HG03039 (cell line): ENCODE measurements at regions not wholly inside any gene's neighbourhood (a gene's known extent, or its start where the extent isn't known, plus 50 kb on each side); places are given as distances from the start of the nearest gene placed in this dataset.
"Not testable (repeated sequence)": the region's sequence is repeated elsewhere in the genome, so short reads cannot be mapped to it uniquely, and the experiment has no call there.

ENCODE experiments used
- ATAC-seq: cut with Tn5 transposase; IDR thresholded peaks from one replicate; pipeline ENCODE4 v1.9.1; 2021; ENCODE audit warnings: mild to moderate bottlenecking, moderate library complexity; ENCODE audit not compliant: unreplicated experiment

DNA sequence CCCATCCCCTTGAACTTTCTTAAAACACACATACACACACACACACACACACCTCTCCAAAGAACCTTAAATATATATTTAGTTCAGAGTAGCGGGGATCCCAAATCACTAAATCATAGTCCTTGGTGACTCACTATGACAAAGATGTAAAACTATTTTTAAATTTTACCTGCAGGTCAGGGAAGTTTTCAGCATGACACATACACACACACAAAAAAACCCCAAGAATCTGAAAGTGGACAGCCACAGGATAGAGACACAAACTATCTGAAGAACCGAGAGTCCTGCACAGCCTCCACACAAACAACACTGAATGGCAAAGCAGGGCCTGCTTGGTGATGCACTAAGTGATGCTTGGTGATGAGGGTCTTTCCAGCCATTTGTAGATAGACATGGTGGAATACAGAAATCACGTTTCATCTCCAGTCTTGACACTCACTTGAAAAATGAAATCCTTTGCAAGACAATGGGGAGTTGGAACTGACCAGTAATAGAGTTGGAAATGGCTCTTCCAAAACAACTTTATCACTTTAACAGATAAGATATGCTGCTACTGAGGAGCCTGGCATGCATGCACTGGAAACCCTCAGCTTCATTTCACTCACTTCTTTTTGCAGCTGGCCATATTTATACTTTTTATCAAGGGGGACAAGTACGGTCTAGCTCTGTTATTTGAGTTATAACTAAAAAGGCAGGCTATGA, 307.3 kb downstream of the RAPGEF2 start:
- no peak for ATAC-seq

DNA sequence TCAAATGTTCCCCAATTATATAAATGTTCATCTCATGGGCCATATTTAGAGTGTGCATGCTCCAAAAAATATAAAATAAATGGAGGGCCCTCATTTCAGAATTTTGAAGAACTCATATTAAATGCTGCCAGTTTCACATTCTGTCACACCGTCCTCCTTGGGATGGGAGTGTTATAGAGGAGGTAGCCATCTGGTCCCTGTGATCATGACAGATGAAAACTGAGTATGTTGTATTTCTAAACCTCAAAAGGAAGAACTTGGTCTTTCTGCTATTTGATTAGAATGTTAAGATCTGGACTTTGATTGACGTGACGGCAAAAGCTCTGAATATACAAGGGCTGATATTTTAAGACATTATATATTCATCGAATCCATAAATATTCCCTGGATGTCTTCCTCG, 308.0 kb downstream of the RAPGEF2 start:
- no peak for ATAC-seq

DNA sequence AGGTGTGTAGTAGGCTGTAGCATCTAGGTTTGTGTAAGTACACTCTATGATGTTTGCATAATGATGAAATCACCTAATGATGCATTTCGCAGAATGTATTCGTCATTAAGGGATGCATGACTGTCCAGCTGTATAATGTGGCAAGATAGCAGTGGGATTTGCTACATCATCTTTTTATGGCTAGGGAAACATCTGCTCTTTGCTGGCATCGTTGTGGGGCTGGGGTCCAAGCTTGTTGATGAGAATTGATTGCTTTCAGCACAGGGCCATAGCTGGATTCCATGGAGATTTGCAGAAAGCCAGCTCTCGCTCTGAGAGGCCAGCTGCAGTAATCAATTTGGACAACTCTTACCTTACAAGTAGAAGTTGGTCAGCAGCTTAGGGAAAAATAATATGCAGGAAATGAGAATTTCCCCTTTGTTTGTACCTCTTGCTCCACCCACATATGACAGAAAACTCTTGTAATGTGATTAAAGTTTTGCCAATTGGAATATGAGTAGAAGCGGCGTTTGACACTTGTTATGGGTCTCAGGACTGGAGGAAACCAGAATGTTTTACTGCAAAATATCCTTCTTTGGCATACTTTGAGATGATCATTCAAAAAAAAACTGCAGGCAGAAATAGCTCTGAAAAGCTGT, 310.5 kb downstream of the RAPGEF2 start:
- ATAC-seq = no peak

DNA sequence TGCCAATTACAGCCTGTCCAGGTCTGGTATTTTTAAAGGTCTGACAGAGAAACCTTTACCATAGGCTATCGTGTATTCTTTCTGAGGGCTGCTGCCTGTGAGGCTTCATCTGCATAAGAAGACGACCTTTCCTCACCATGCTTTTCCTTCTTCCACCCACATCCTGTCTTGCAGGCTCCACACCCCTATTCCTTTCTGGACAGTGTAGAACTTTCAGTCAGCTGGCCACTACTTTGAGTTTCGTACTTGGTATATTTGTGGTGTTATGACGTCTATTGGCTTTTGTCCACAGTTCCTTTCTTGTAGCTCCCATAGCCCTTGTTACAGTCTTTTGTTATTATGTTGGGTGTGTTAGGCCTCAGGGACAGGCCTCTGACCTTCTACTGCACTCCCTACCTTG, 311.4 kb downstream of the RAPGEF2 start:
- no peak for ATAC-seq

DNA sequence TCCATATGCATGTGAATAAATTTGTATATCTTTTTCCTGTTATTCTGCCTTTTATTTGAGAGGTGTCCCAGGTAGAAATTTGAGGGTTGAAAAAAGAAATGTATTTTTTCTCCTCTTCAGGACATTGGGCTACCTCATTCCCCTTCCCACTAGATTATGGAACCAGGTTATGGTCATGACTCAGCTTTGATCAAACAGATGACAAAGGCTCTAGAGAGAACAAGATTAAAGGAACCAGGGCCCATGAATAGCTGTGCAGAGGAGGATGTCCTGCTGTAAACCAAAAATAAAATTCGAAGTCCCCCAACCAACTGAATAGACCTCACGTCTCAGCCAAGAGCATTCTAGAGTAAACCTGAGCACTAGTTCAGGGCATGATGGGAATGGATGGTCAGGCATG, 313.2 kb downstream of the RAPGEF2 start:
- ATAC-seq = no peak

DNA sequence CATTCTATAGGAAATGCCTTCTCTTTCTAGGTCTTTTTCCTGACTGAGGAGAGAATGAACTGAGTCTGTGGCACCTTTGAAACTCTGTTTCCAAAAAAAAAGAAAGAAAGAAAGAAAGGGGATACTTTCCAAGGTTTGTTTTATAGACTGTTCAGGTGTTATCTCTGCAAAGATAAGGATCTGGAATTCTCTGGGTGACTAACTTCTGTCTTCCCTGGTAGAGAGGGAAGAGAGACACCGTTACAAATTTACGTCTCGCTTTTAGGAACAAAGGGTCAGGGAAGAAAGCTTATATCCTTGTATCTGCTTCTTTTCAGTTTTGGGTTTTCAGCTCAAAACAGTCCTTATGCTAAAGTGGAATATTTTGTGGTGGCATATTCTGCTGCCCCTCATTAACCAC, 314.1 kb downstream of the RAPGEF2 start:
- ATAC-seq = no peak

DNA sequence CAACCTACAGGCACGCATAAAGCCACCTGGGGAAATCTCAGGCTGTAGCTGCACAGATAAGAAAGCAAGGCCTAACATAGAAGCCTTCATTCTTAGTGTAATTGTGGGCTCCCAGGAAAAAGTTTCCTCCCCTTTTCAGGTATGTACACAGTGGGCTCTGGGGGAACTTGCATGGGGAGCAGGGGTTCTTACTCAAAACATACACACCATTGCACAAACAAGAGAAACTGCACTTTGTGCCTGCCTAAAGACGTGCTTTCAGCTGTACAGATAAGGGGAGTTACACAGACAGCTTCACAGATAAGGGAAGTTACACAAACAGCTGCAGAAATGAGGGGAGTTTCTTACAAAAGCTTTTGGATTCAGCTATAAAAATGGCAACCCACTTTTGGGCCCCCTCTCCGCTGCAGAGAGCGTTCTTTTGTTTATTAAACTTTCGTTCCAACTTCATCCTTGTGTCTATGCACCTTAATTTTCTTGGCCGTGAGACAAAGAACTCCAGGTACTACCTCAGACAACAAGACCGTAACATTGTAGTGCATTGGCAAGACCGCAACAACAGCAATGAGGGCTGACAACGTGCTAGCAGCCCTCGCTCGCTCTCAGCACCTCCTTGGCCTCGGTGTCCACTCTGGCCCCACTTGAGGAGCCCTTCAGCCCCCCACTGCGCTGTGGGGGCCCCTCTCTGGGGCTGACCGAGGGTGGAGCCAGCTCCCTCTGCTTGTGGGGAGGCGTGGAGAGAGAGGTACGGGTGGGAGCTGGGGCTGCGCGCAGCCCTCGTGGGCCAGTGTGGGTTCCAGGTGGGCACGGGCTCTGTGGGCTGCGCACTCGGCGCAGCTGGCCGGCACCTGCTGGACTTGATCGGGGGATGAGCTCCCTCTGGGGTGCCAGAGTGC, 317.5 kb downstream of the RAPGEF2 start:
- no peak for ATAC-seq

DNA sequence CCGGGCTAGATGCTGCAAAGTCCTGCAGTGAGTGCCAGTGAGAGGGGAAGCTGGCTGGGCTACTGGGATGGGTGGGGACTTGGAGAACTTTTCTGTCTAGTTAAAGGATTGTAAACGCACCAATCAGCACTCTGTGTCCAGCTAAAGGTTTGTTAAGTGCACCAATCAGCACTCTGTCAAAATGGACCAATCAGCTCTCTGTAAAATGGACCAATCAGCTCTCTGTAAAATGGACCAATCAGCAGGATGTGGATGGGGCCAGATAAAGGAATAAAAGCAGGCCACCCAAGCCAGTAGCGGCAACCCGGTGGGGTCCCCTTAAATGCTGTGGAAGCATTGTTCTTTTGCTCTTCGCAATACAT, 318.2 kb downstream of the RAPGEF2 start:
- ATAC-seq = not testable (repeated sequence)

DNA sequence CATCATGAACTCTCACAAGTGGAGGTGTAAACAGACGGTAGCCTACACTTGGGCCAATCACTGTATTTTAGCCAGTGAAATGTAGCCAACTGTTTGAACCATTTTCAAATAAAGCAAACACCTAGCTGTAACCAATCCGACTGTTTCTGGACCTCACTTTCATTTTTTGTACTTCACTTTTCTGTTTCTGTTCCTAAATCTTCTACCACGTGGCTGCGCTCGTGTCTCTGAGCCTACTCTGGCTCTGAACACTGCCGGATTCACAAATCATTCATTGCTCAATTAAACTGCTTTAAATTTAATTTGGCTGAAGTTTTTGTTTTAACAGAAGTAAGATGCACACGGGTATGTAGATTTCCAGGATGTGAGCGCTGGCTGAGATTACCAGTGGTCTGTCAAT, 319.1 kb downstream of the RAPGEF2 start:
- ATAC-seq = no peak

DNA sequence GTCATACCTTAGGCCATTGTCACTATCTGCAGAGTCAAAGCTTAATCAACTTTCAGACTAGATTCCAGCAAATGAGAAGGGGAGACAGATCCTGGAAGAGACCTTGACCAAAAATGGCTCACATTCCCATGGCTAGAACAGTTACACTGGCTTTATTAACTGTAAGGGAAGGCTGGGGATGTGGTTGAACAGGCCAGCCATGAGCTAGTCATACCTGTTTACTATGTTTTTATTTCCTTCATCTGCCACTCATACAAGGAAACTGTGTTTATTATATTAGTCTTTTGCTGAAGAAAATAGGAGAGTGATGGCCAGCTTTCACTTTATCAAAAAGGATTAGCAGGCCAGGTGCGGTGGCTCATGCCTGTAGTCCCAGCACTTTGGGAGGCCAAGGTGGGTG, 319.7 kb downstream of the RAPGEF2 start:
- no peak for ATAC-seq

DNA sequence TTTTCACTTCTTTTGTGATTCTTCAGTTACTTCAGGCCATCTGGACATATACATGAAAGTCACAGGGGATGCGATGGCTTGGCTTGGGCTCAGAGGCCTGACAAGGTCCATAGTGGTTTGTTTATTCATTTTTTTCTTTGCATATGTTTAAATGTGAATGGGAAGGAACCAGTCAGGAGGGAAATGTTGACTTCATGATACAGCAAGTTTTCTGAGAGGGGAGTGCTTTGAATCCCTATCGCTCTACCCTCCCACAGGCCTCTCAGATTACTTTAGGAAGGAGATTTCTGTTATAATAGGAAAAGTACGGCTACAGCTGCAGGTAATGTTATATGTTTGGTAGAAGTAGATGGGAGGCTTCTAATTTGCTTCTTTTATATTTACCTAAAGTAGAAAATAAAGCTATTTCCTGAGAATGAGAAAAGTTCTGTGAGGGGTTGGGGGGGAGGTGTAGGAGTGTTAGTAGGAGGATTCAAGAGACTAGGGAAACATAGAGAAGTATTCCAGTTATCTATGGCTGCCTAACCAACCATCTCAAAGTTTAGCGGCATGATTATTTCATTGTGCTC, 322.9 kb downstream of the RAPGEF2 start:
- no peak for ATAC-seq

DNA sequence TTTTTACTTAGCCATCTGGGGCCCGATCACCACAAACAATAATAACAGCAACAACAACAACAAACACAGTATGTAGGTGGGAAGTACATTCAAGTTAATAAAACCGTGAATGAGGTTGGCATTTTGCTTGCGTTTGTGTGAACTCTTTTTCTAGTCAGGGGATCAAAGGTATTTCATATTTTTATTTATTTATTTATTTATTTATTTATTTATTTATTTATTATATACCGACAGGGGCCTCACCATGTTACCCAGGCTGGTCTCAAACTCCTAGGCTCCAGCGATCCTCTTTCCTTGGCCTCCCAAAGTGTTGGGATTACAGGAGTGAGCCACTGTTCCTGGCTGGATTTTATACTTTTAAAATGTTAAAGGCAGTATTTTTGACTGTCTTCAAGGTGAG, 325.4 kb downstream of the RAPGEF2 start:
- no peak for ATAC-seq

DNA sequence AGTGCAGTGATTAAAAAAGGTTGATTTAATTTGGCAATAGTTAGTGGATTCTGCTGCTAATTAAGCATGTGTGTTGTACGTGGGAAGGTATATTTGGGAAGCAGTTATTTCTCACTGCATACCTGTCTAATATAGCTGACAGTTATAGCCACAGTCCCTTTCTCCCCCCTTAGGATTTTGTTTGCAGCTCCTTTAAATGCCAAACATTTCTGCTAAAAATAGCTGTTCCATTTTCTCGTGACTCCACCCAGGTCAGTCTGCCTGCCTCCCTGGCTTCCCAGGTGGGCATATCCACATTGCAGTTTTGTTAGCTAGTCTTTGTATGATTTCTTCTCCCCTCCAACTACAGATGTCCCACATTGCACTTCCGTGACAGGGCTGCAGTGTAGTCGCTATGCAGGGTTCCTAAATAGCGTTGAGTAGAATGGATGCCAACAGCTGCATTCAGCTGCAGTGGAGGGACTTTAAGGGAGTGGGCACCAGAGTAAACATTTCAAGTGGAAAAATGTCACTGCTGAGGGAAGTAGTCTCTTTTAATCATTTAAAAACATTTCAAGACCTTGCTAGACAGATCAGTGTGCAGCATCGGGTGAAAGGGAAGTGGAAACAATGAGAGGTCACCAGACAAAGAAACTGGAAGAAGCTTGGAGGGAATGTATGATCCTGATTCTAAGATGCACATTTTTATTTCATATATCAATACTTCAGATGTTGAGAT, 326.3 kb downstream of the RAPGEF2 start:
- ATAC-seq = no peak

DNA sequence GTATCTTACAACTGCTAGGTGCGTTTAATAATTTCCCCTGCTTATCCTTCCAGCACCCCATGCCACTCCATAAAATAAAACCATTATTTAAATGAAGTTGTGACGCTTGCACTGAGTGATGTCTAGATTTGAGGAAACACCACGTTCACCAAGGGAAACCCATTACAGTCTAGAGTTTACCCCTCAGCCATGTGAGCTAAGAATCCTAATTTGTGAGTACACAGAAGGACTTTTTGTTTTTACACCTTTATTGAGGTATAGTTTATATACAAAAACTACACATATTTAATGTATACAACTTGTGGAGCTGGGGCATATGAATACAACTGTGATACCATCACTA, 326.8 kb downstream of the RAPGEF2 start:
- no peak for ATAC-seq

DNA sequence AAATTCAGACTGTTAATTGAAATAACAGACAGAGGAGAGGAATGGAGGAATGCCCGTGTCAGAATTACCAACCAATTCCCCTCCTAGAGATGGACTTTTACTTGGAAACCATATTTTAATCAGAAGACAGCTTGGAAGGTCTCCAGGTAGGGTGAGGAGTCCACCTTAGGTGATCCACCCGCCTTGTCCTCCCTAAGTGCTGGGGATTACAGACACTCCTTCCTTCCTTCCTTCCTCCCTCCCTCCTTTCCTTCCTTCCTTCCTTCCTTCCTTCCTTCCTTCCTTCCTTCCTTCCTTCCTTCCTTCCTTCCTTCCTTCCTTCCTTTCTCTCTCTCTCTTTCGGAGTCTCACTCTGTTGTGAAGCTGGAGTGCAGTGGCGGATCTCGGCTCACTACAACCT, 328.0 kb downstream of the RAPGEF2 start:
- no peak for ATAC-seq

DNA sequence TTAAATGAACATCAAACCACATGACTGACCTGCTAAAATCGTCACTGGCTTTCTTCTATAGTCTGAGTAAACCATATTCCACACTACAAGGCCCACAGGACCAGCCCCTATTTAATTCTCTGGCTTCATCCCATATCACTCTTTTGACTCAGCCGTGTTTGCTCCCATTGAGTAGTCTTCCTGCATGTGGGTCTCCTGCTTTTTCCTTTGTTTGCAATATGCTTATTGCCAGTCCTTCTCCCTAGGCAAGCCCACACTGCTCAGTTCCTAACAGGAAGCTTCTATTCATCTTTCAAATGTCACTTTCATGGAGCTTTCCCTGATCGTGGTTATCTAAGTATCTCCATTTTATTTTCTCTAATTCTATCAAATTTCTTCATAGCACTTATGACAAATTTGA, 329.6 kb downstream of the RAPGEF2 start:
- no peak for ATAC-seq

DNA sequence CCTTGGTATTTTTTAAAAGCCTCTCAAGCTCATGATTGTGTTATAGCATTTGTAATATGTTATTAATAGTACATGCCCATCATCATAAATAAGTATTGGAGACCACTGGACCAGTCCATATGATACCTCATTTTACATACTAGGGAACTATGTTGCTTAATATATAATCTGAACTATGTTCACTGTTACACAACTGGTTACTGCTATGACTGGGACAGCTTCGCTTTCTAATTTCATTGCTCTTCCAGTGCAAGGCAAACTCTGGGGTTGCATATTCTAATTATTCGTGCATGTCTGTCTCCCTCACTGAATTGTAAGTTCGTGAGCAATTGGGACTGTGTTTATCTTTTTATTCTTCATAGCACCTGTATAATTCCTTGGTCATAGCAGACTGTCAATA, 330.5 kb downstream of the RAPGEF2 start:
- ATAC-seq = no peak

DNA sequence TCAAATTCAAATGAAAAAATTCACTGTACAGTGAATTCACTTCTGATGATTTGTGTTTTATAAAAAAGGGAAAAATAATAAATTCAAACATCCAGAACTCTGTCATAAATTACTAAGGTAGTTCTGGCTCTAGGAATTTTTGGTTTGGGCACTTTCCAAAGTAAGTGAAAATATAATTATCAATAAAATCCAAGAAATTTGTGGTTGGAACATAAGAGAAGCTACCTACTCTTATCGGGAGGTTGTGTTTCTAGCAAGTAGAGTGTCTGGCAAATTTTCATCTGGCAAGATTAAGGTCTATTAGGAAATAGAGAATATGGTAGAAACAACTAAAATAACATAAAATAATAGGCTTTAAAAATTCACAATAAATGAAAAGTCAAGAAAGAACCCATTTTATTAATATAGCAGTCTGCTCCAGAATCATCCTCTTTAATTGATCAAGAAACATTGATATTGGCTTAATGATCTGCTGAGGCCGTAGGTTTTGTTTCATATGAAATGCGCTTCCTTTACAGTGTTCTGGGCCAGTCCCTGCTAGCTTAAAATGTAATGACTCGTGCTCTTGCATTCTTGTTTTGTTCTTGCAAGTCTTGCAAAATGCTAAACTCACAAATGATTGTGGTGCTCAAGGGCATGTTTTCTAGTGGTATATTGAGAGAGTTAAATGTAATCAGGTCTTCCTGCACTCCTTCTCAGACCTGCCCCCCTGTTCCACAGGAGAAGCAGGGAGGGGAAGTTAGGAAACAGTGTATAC, 331.4 kb downstream of the RAPGEF2 start:
- ATAC-seq = no peak

DNA sequence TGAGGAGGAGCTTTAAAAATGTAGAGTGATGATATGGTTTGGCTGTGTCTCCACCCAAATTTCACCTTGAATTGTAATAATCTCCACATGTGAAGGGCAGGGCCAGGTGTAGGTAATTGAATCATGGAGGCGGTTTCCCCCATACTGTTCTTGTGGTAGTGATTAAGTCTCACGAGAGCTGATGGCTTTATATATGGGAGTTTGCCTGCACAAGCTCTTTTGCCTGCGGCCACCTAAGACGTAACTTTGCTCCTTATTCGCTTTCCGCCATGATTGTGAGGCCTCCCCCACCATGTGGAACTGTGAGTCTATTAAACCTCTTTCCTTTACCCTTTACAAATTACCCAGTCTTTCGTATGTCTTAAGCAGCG, 332.0 kb downstream of the RAPGEF2 start:
- ATAC-seq = no peak

DNA sequence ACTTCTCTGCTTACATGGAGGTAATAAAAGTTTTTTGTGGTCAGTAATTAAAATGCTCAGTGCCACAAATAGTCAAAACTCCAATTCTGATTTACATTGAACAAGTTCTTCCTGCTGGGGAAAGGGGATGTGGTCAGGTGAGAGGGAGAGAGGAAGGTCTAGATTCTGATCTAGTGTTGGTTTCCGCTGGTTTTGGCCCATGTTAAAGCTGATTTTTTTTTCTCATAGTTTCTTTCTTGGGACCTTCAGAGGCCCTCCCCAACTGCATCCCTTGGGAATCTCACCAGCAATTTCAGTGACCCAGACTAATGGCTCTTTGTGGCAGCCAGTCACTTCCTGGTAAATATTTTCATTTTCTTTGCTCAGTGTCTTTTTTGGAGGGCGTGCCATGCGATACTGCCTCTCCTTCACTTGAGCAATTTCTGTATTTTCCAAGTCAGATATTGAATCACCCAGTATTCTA, 332.7 kb downstream of the RAPGEF2 start:
- ATAC-seq = no peak
